Cardiac fibroblast (primary cell): ENCODE measurements at regions not wholly inside any gene's neighbourhood (a gene's known extent, or its start where the extent isn't known, plus 50 kb on each side); places are given as distances from the start of the nearest gene placed in this dataset.

Experiments used
- DNase-seq, 2 donors: peaks; one replicate each; pipeline versions ENCODE4 v3.0.0 to v3.0.0-alpha.2; 2010; ENCODE audit warnings: low read depth in 2 of 2
- H3K4me3 ChIP-seq, 2 donors: replicated peaks in 1 of 2; 1 replicate in 1 of 2; 2 replicates in 1 of 2; pipeline ENCODE4 v1.5.1; 2011; ENCODE audit warnings: low read depth in 2 of 2, low read length in 2 of 2, mild to moderate bottlenecking in 2 of 2, moderate library complexity in 1 of 2
- TF ChIP-seq, protein P1 (sequence below): IDR thresholded peaks from one replicate; pipeline ENCODE4 v1.5.1; 2011; ENCODE audit warnings: low read depth, mild to moderate bottlenecking, low read length, inconsistent platforms

DNA sequence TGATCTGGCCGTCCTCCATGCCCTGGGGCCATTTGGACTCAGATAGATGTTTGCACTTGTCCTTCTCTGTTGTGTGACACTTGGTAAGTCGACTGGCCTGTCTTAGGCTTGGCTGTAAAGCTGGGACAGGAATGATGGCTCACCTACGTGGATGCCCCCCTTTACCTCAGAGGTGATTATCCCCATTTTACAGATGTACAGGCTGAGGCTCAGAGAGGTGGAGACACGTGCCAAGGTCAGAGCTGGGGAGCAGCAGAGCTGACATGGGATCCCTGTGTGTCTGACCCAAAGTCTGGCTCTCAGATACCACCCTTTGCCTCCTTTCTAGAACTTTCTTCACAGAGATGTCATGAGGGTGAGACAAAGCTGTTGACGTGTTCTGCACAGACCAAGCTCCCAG is 71.3 kb upstream of the CIBAR2 start:
- no peak overlapping the region for H3K4me3 ChIP-seq
- DNase-seq: no peak
- TF ChIP-seq, protein P1, sequence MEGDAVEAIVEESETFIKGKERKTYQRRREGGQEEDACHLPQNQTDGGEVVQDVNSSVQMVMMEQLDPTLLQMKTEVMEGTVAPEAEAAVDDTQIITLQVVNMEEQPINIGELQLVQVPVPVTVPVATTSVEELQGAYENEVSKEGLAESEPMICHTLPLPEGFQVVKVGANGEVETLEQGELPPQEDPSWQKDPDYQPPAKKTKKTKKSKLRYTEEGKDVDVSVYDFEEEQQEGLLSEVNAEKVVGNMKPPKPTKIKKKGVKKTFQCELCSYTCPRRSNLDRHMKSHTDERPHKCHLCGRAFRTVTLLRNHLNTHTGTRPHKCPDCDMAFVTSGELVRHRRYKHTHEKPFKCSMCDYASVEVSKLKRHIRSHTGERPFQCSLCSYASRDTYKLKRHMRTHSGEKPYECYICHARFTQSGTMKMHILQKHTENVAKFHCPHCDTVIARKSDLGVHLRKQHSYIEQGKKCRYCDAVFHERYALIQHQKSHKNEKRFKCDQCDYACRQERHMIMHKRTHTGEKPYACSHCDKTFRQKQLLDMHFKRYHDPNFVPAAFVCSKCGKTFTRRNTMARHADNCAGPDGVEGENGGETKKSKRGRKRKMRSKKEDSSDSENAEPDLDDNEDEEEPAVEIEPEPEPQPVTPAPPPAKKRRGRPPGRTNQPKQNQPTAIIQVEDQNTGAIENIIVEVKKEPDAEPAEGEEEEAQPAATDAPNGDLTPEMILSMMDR: no peak

DNA sequence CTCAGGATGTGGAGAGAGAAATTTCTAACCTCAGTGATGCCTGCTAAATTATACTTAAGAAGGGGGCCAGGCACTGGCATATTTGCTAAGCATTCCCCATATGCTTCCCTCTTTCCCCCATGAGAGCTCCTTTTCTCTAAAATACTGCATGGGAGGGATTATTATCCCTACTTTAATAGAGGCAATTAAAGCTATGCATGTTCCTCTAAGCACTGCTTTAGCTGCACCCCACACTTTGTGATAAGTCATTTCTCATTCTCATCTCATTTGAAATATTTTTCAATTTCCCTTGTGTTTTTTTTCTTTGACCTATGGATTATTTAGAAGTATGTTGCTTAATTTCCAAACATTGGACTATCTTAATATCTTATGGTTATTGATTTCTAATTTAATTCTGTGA is 72.1 kb upstream of the CIBAR2 start:
- TF ChIP-seq, protein P1: no peak
- H3K4me3 ChIP-seq: no peak overlapping the region
- no peak for DNase-seq

DNA sequence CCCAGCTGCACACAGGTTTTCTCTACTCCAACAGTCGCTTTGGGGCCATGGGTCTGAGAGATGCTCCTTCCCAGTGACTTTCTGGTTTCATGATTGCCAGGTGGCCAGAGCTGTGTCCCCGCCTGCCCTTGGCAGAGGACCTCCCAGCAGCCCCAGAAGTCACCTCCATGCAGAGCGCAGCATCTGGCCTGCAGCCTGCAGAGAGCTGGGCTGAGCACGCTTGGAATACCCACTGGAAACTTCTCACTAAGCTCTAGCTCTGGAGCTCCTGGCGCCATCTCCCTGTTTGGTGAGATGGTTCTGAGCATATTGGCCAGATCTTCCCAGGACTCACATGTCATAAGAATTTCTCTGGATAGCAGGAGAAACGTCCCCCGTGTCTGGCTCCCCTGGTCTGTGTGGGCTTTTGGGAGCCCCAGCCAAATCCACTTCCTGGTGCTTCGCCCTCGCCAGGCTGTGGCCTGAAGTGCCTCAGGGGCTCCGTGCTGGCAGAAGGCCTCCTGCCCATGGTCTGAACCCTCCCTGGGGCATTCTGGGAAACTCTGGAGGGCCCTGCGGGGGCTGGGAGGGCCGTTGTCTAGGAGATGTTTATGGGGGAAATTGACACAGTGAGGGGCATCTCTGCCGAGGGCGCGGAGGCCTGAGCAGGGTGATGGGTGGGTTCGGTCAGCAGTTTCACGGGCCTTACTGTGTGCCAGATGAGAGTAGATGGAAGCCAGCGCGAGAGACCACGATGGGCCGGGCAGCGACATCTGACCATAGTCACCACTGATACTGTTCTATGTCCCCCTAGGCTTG is 73.2 kb upstream of the CIBAR2 start:
- DNase-seq: no peak
- no peak overlapping the region for H3K4me3 ChIP-seq
- TF ChIP-seq, protein P1: no peak

DNA sequence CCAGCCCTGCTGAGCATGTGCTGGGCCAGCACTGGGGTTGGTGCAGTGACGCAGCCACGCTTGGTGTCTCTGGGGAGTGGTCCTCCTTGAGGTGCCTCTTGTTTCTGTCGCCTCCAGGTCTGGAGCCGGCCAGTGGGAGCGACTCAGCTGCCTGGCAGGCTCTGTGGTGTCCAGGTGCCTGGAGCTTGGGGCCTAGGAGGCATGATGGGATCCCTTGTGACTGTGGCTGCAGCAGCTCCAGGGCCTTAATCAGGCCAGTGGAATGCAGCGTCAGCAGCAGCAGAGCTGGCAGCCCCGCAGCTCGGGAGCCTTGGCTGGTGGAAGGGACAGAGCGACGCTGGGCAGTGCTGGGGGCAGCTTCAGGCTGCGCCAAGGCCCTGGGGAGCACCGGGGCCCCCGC is 74.7 kb upstream of the CIBAR2 start:
- H3K4me3 ChIP-seq: no peak overlapping the region
- TF ChIP-seq, protein P1: no peak
- DNase-seq: peak; percentile 19 to 55

DNA sequence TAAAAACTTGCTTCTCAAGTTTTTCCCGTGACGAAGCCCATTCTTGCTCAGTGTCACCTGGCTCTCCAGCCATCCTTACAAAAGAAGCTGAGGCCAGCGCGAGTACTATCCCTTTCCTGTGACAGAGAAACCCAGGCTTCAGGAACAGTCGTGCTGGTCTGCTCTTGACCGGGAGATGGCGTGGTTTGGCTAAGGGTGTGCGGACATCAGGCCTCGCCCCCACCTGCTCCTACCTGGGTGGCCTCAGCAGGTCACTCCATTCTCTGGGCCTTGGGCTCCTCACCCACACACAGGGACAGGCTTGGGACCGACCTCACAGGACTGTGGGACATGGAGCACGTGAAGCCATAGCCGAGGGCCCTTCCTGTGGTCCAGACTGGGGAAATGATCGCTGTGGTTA is 75.2 kb upstream of the CIBAR2 start:
- H3K4me3 ChIP-seq: no peak overlapping the region
- TF ChIP-seq, protein P1: no peak
- no peak for DNase-seq

DNA sequence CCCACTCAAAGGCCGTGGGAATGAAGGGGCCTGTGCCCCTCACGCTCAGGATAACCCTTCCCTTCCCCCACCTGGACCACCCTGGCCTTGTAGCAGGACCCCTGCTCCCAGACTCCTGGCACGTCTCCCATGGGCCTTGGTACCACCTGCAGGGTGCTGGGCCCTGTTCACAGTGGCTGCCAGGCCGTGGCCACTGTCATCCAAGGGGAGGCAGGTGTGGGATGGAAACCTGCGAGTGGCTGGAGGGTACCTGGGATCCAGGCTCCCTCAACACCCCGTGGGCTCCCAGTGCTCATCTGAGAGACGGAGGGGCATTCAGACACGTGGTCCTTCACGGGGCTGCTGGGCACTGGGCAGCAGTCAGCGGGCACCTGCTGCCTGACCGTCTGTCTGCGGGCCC is 75.6 kb upstream of the CIBAR2 start:
- no peak for DNase-seq
- TF ChIP-seq, protein P1: no peak
- H3K4me3 ChIP-seq: no peak overlapping the region
